PFSK-1 (cell line): ENCODE measurements at regions not wholly inside any gene's neighbourhood (a gene's known extent, or its start where the extent isn't known, plus 50 kb on each side); places are given as distances from the start of the nearest gene placed in this dataset.

ENCODE experiments used
- SIN3A ChIP-seq: IDR thresholded peaks from 2 replicates; pipeline ENCODE4 v1.6.1; 2012; ENCODE audit warnings: mild to moderate bottlenecking, low read length, moderate library complexity, borderline replicate concordance; ENCODE audit not compliant: insufficient read depth
- TAF1 ChIP-seq: IDR thresholded peaks from 2 replicates; pipeline ENCODE4 v1.6.1; 2012; ENCODE audit warnings: low read length, control low read depth, borderline replicate concordance; ENCODE audit not compliant: insufficient read depth
- TF ChIP-seq, protein P1 (sequence below), 2 experiments: IDR thresholded peaks; 2 replicates each; pipeline versions ENCODE4 v1.6.1 to v1.8.0; 2011 to 2012; ENCODE audit warnings: low read depth in 2 of 2, low read length in 2 of 2, control low read depth in 1 of 2, inconsistent platforms in 1 of 2, mild to moderate bottlenecking in 1 of 2, moderate library complexity in 1 of 2; ENCODE audit not compliant: insufficient read depth in 1 of 2

DNA sequence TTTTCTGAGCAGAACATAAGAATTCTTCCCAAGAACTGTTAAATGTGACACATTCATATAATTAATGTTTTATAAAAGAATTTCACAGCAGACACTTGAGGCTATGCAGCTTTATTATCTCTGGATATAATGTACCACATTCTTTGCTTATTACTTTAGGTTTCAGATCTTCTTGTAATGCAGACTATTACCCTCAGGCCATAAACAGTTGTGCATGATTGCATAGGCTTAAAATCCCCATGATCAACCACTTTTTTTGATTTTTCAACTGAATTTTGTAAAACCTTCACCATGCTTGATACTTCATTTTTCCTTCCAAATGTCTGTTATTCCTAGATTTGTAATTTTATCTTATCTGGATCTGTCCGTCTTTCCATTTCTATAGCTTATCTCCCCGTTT, 1355.7 kb downstream of the BRINP3 start:
- TF ChIP-seq, protein P1, sequence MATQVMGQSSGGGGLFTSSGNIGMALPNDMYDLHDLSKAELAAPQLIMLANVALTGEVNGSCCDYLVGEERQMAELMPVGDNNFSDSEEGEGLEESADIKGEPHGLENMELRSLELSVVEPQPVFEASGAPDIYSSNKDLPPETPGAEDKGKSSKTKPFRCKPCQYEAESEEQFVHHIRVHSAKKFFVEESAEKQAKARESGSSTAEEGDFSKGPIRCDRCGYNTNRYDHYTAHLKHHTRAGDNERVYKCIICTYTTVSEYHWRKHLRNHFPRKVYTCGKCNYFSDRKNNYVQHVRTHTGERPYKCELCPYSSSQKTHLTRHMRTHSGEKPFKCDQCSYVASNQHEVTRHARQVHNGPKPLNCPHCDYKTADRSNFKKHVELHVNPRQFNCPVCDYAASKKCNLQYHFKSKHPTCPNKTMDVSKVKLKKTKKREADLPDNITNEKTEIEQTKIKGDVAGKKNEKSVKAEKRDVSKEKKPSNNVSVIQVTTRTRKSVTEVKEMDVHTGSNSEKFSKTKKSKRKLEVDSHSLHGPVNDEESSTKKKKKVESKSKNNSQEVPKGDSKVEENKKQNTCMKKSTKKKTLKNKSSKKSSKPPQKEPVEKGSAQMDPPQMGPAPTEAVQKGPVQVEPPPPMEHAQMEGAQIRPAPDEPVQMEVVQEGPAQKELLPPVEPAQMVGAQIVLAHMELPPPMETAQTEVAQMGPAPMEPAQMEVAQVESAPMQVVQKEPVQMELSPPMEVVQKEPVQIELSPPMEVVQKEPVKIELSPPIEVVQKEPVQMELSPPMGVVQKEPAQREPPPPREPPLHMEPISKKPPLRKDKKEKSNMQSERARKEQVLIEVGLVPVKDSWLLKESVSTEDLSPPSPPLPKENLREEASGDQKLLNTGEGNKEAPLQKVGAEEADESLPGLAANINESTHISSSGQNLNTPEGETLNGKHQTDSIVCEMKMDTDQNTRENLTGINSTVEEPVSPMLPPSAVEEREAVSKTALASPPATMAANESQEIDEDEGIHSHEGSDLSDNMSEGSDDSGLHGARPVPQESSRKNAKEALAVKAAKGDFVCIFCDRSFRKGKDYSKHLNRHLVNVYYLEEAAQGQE (IDR thresholded peaks at IDR 0.05; ENCODE audit: insufficient read depth in 1 of 2, low read depth in 2 of 2, low read length in 2 of 2) = no peak
- TF ChIP-seq TAF1 = no peak
- TF ChIP-seq SIN3A = no peak
